ENCODE measurements at regions not wholly inside any gene's neighbourhood (a gene's known extent, or its start where the extent isn't known, plus 50 kb on each side); places are given as distances from the start of the nearest gene placed in this dataset.

DNA sequence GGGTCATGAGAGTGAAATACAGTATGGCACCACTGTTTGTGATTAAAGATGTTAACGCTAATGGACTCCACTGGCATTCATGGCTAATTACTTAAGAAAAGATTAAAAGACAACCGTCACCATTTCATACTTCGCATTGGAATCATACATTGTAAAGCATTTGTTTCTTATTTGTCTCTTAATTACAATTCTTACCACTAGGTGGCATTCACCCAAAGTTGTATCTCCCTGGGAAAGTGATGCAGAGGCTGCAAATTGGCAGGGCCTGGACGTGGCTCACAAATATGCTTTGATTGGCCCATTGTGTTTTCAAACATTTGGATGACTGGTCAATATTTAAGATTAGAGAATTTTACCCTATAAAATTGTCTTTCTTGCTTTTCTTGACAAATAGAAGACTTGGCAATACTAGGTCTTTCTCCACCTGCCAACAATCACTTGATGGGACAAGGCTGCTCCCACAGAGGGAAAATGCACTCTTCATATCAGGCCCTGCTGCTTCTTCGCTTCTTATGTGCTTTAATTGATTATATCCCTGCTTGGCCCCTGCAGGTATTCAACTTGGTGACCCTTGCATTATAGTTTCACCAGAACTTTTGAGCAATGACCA, 72.1 kb upstream of the STARD3NL start:
- Mint-ChIP-seq H3K27ac (ENCODE audit: low read depth) (no peak overlapping the region), H3K36me3 (ENCODE audit: insufficient read depth) (no peaks in the 10 kb centered on the region), H3K4me1 (no peaks in the 10 kb centered on the region), H3K27me3 (peaks cover 24% of the 10 kb centered on the region), H3K9me3 (no peaks in the 10 kb centered on the region), H3K4me3 (no peak overlapping the region)
- no peak for DNase-seq (ENCODE audit: low spot score in 2 of 2)
- peak; percentile 62 for ATAC-seq (replicated peaks; ENCODE audit: extremely low read depth, poor library complexity, severe bottlenecking)

DNA sequence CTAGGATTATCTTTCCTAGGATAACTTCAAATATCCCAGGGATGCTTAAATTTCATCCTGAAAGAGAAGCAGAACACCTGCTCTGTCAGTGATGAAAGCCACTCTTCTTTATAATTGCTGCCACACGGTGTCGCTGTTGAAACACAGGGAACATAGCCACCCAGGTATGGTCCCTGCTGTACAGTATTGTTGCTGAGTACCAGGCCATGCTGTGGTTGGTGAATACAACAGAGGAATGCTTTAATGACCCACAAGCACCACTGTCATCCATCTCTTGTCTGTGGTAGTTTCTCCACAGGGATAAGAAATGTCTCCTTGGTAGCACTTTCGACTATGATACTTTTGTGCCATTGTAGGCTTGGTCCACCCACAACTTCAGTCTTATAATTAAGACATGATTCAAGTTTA, 70.6 kb upstream of the STARD3NL start:
- Mint-ChIP-seq H3K36me3 (ENCODE audit: insufficient read depth) (no peaks in the 10 kb centered on the region), H3K4me1 (no peaks in the 10 kb centered on the region), H3K9me3 (no peaks in the 10 kb centered on the region), H3K27ac (ENCODE audit: low read depth) (no peak overlapping the region), H3K27me3 (peaks cover 24% of the 10 kb centered on the region), H3K4me3 (no peak overlapping the region)
- DNase-seq (ENCODE audit: low spot score in 2 of 2) (peak; percentile 50 to 64), ATAC-seq (replicated peaks; ENCODE audit: extremely low read depth, poor library complexity, severe bottlenecking) (peak; percentile 56)

DNA sequence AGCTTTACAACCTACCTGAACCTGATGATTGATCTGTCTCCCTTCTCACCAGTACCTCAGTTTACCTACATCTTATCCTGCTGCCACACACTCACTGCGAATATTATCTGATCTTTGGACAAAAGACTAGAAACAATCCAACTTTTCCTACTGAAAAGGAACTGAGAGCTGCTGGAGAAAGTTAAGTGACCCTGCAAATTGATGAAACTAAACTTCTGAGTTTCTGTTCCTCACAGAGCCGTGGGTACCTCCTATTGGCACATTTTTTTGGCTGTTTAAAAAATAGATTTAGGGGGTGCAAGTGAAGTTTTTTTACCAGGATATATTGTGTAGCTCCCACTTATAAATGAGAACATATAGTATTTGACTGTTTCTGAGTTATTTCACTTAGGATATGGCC, 66.0 kb upstream of the STARD3NL start:
- peaks cover 32% of the 10 kb centered on the region for H3K27me3 Mint-ChIP-seq
- DNase-seq (ENCODE audit: low spot score in 2 of 2) (no peak), ATAC-seq (replicated peaks; ENCODE audit: extremely low read depth, poor library complexity, severe bottlenecking) (no peak)
- no peaks in the 10 kb centered on the region for H3K4me1 Mint-ChIP-seq
- no peak overlapping the region for H3K27ac Mint-ChIP-seq (ENCODE audit: low read depth)
- H3K36me3 Mint-ChIP-seq (ENCODE audit: insufficient read depth) = no peaks in the 10 kb centered on the region
- no peak overlapping the region for H3K4me3 Mint-ChIP-seq
- no peaks in the 10 kb centered on the region for H3K9me3 Mint-ChIP-seq

DNA sequence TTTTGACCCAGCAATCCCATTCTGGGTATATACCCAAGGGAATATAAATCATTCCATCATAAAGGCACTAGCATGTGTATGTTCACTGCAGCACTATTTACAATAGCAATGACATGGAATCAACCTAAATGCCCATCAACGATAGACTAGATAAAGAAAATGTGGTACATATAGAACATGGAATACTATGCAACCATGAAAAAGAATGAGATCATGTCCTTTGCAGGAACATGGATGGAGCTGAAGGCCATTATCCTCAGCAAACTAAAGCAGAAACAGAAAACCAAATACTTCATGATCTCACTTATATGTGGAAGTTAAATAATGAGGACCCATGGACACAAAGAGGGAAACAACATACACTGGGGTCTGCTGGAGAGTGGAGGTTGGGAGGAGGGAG, 58.0 kb upstream of the STARD3NL start:
- Mint-ChIP-seq H3K9me3 (peaks cover 5% of the 10 kb centered on the region), H3K4me3 (no peak overlapping the region), H3K27ac (ENCODE audit: low read depth) (no peak overlapping the region), H3K36me3 (ENCODE audit: insufficient read depth) (no peaks in the 10 kb centered on the region), H3K4me1 (no peaks in the 10 kb centered on the region), H3K27me3 (peaks cover 50% of the 10 kb centered on the region)
- ATAC-seq (replicated peaks; ENCODE audit: extremely low read depth, poor library complexity, severe bottlenecking) (no peak), DNase-seq (ENCODE audit: low spot score in 2 of 2) (no peak)

DNA sequence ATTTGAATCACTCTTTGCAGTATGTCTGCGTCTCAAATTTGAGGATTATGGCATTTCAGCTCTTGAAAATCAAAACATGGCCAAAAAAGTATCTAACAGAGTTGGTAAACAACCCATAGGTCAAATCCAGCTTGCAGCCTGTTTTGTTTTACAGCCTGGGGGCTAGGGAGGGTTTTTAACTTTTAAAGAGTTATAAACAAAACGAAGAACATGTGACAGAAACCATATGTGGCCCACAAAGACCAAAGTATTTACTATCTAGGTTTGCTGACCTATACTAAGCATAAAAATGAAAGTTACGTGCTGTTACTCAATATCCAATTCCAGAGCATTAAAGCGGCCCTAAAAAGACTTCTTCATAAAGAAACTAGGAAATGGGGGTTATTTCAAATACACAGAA, 55.5 kb upstream of the STARD3NL start:
- Mint-ChIP-seq H3K36me3 (ENCODE audit: insufficient read depth) (no peaks in the 10 kb centered on the region), H3K9me3 (peaks cover 5% of the 10 kb centered on the region)

DNA sequence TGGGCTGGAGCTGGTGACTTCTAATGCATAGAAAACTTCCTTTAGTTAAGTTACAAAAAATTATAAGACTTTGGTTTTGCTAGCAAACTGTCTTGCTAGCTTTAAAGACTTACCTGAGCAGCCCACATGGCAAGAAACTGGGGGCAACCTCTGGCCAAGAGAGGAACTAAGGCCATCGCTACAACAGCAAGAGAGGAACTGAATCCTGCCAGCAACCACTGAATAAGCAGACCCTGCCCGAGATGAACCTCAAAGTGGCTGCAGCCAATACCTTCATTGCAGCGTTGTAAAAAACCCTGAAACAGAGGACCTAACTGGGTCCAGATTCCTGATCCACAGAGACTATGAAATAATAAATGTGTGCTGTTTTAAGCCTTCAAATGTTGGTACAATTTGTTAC, 54.6 kb upstream of the STARD3NL start:
- DNase-seq (ENCODE audit: low spot score in 2 of 2) (no peak), ATAC-seq (replicated peaks; ENCODE audit: extremely low read depth, poor library complexity, severe bottlenecking) (no peak)
- Mint-ChIP-seq H3K4me3 (no peak overlapping the region), H3K27me3 (peaks cover 23% of the 10 kb centered on the region), H3K4me1 (no peaks in the 10 kb centered on the region), H3K36me3 (ENCODE audit: insufficient read depth) (no peaks in the 10 kb centered on the region), H3K9me3 (peaks cover 5% of the 10 kb centered on the region), H3K27ac (ENCODE audit: low read depth) (no peak overlapping the region)

More for the DNA sequence above, 55.5 kb upstream of the STARD3NL start:
- Mint-ChIP-seq H3K27me3 (peaks cover 30% of the 10 kb centered on the region), H3K4me3 (no peak overlapping the region), H3K4me1 (no peaks in the 10 kb centered on the region), H3K27ac (ENCODE audit: low read depth) (no peak overlapping the region)
- DNase-seq (ENCODE audit: low spot score in 2 of 2) (no peak), ATAC-seq (replicated peaks; ENCODE audit: extremely low read depth, poor library complexity, severe bottlenecking) (no peak)

DNA sequence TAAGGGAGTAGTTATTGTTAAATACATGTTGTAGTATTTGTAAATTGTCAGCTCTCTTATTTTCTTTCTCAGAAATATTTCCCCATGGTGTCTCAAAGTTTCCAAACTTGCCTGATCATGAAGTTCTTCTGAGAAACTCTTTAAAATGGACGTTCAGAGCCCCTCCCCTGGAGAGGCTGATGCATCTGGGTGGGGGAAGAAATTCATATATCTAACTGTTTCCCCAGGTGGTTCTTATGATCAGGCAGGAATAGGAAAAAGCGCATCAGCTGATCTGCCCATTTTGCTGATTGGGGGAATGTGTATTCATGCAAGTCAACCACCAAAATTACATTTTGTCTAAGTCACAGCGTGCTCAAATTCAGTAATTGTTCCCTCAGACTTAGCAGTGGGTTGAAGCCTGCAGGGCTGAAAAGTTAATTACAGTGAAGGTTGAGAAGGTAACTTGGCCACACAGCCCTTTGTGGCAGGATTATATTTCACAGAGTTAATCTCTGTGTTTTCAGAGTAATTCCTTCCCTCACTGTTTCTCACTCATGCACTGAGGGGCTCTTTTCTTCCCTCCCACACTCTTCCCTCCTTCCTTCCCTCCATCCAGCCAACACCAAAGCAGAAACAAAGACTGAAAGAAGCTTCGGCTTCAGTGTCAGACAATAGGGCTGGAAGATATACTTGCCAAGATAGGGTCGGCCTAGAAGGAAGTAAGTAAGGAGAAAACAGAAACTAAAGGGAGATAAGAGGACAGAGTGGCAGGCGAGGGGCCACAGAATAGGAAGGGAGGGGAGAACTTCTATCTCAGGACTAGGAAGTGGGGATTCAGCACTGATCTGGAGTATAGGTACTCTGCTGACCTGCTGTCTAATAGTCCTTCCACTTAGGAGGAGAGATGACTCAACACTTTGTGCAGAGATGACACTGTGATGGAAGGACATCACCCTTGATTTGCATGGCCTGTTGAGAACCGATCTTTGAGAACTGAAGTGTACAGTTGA, 50.5 kb upstream of the STARD3NL start:
- Mint-ChIP-seq H3K4me1 (no peaks in the 10 kb centered on the region), H3K36me3 (ENCODE audit: insufficient read depth) (no peaks in the 10 kb centered on the region), H3K27me3 (peaks cover 43% of the 10 kb centered on the region), H3K9me3 (no peaks in the 10 kb centered on the region), H3K4me3 (no peak overlapping the region), H3K27ac (ENCODE audit: low read depth) (no peak overlapping the region)
- DNase-seq (ENCODE audit: low spot score in 2 of 2) = no peak
- ATAC-seq (replicated peaks; ENCODE audit: extremely low read depth, poor library complexity, severe bottlenecking) = no peak

Measured in central memory CD8-positive, alpha-beta T cell (primary cell).